ENCODE measurements at regions not wholly inside any gene's neighbourhood (a gene's known extent, or its start where the extent isn't known, plus 50 kb on each side); places are given as distances from the start of the nearest gene placed in this dataset.

DNA sequence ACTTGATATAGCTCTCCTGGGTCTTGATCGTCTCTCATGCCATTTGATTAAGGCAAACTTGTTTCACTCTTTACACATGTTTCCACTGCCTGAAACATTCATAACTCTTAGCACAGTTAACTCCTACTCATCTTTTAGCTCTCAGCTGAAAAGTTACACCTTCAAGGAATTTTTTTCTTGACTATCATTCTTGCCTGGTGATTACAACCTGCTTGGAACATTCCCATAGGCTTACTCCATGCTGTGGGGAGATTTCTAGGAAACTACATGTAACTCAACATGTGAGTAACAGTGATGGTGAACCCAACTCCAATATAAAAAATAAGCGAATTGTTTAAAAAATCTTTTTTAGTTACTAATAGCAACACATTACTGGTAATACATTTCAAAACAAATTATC lies 224.1 kb upstream of the MPDZ start:
- CTCF ChIA-PET (ENCODE audit: low intra/inter-chr PET ratio, low total read pairs), result no interaction called here
- intact Hi-C loops (cut with micrococcal nuclease; ENCODE audit: unreplicated experiment) (no loop called here), in situ Hi-C loops (cut with HindIII; ENCODE audit: extremely low pct_ligation_motif_present, low pct_unique_long_range_greater_than_20kb) (no loop called here)
- Histone ChIP-seq H3K4me1 (ENCODE audit: insufficient read depth, low read length) (no peaks in the 10 kb centered on the region), H4K20me1 (ENCODE audit: insufficient read depth, low read length) (no peaks in the 10 kb centered on the region), H3K79me2 (ENCODE audit: insufficient read depth, low read length) (no peaks in the 10 kb centered on the region), H3K4me3 (replicated peaks in 1 of 3; ENCODE audit: insufficient read depth in 1 of 3, low read depth in 2 of 3, low read length in 3 of 3) (no peak overlapping the region), H3K36me3 (replicated peaks in 1 of 2; ENCODE audit: control insufficient read depth in 1 of 2, insufficient read depth in 2 of 2, low read length in 2 of 2) (no peaks in the 10 kb centered on the region), H3K4me2 (ENCODE audit: low read depth, low read length) (no peak overlapping the region), H3K27me3 (ENCODE audit: control insufficient read depth in 1 of 2, insufficient read depth in 2 of 2, low read length in 2 of 2) (no peaks in the 10 kb centered on the region), H3K27ac (ENCODE audit: extremely low read length, insufficient read depth, low read length) (no peak overlapping the region), H2AFZ (ENCODE audit: low read length) (no peak overlapping the region), H3K9me3 (ENCODE audit: low read length) (no peaks in the 10 kb centered on the region), H3K9ac (ENCODE audit: insufficient read depth, low read depth, low read length) (no peak overlapping the region)
- DNase-seq (ENCODE audit: low spot score) (no peak), FAIRE-seq (no peak), ATAC-seq (no peak)
- WGBS (ENCODE audit: low lambda C conversion rate), result 0% methylated on average over 2 of the region's 2 CpGs
- POLR2A ChIA-PET, result no interaction called here
- TF ChIP-seq ZMYM3 (CRISPR knock-in tag; IDR thresholded peaks at IDR 0.05) (no peak), ZNF720 (CRISPR knock-in tag; IDR thresholded peaks at IDR 0.05) (no peak), TCF12 (IDR thresholded peaks at IDR 0.05) (no peak), TCF12 (CRISPR knock-in tag; IDR thresholded peaks at IDR 0.05) (no peak), ZBTB20 (CRISPR knock-in tag; IDR thresholded peaks at IDR 0.05; ENCODE audit: borderline replicate concordance, low read depth) (no peak), ZNF607 (CRISPR knock-in tag; IDR thresholded peaks at IDR 0.05; ENCODE audit: borderline replicate concordance) (no peak), SAFB2 (CRISPR knock-in tag; IDR thresholded peaks at IDR 0.05; ENCODE audit: borderline replicate concordance, low read depth) (no peak), RAD21 (CRISPR knock-in tag; IDR thresholded peaks at IDR 0.05) (no peak), NR2F1 (CRISPR knock-in tag; IDR thresholded peaks at IDR 0.05) (no peak), NCOA5 (CRISPR knock-in tag; IDR thresholded peaks at IDR 0.05) (no peak), ZNF7 (CRISPR knock-in tag; IDR thresholded peaks at IDR 0.05) (no peak)
- TF ChIP-seq, protein P1, sequence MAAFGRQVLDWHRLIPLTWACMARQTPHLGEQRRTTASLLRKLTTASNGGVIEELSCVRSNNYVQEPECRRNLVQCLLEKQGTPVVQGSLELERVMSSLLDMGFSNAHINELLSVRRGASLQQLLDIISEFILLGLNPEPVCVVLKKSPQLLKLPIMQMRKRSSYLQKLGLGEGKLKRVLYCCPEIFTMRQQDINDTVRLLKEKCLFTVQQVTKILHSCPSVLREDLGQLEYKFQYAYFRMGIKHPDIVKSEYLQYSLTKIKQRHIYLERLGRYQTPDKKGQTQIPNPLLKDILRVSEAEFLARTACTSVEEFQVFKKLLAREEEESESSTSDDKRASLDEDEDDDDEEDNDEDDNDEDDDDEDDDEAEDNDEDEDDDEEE (CRISPR knock-in tag; IDR thresholded peaks at IDR 0.05), result no peak
- TF ChIP-seq, protein P2, sequence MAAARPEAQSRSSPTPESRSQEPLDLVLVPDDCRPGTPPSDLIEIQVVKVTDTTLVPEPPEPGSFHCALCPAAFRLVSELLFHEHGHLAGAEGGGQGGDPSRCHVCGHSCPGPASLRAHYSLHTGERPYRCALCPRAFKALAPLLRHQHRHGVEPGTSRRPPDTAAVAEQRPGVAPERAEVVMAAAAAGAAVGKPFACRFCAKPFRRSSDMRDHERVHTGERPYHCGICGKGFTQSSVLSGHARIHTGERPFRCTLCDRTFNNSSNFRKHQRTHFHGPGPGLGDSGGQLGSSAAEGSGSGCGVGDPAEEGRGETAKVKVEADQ (CRISPR knock-in tag; IDR thresholded peaks at IDR 0.05; ENCODE audit: borderline replicate concordance), result no peak
- TF ChIP-seq, protein P3, sequence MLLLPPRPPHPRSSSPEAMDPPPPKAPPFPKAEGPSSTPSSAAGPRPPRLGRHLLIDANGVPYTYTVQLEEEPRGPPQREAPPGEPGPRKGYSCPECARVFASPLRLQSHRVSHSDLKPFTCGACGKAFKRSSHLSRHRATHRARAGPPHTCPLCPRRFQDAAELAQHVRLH (CRISPR knock-in tag; IDR thresholded peaks at IDR 0.05; ENCODE audit: borderline replicate concordance, low read depth), result no peak
- BruUV-seq (replicated peaks), result no TSS peak
